LNCaP clone FGC (cell line): ENCODE measurements at regions not wholly inside any gene's neighbourhood (a gene's known extent, or its start where the extent isn't known, plus 50 kb on each side); places are given as distances from the start of the nearest gene placed in this dataset.
"Not testable (repeated sequence)": the region's sequence is repeated elsewhere in the genome, so short reads cannot be mapped to it uniquely, and the experiment has no call there.

ENCODE experiments used
- DNase-seq: peaks from one replicate; pipeline ENCODE4 v3.0.0-alpha.2; 2011; ENCODE audit warnings: low read depth
- H3K4me3 ChIP-seq: 2 replicates; pipeline ENCODE4 v1.5.1; 2011; ENCODE audit warnings: mild to moderate bottlenecking, low read depth, low read length, control low read depth
- TF ChIP-seq, protein P1 (sequence below): IDR thresholded peaks from 2 replicates; pipeline ENCODE4 v1.5.1; 2012; ENCODE audit warnings: mild to moderate bottlenecking; ENCODE audit not compliant: control insufficient read depth, insufficient read depth; ENCODE audit errors: extremely low read depth

- H3K4me3 ChIP-seq, result no peak overlapping the region
- TF ChIP-seq, protein P1, sequence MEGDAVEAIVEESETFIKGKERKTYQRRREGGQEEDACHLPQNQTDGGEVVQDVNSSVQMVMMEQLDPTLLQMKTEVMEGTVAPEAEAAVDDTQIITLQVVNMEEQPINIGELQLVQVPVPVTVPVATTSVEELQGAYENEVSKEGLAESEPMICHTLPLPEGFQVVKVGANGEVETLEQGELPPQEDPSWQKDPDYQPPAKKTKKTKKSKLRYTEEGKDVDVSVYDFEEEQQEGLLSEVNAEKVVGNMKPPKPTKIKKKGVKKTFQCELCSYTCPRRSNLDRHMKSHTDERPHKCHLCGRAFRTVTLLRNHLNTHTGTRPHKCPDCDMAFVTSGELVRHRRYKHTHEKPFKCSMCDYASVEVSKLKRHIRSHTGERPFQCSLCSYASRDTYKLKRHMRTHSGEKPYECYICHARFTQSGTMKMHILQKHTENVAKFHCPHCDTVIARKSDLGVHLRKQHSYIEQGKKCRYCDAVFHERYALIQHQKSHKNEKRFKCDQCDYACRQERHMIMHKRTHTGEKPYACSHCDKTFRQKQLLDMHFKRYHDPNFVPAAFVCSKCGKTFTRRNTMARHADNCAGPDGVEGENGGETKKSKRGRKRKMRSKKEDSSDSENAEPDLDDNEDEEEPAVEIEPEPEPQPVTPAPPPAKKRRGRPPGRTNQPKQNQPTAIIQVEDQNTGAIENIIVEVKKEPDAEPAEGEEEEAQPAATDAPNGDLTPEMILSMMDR, result no peak
These were observed 78.5 kb upstream of the SMAD3 start for GRCh38 chr15:66986951-66987350.

GRCh38 chr15:66993090-66993489 is 72.3 kb upstream of the SMAD3 start:
- TF ChIP-seq, protein P1, result no peak
- H3K4me3 ChIP-seq, result no peak overlapping the region
- no peak for DNase-seq

More at GRCh38 chr15:66986951-66987350, 78.5 kb upstream of the SMAD3 start:
- DNase-seq, result no peak

- no peak overlapping the region for H3K4me3 ChIP-seq
- no peak for DNase-seq
- TF ChIP-seq, protein P1, result no peak
These were observed 71.3 kb upstream of the SMAD3 start for GRCh38 chr15:66993874-66994696.

- DNase-seq, result no peak
- no peak overlapping the region for H3K4me3 ChIP-seq
- TF ChIP-seq, protein P1, result no peak
These were observed 70.3 kb upstream of the SMAD3 start for GRCh38 chr15:66994927-66995656.

- no peak overlapping the region for H3K4me3 ChIP-seq
- DNase-seq, result no peak
- TF ChIP-seq, protein P1, result no peak
These were observed 69.3 kb upstream of the SMAD3 start for GRCh38 chr15:66996094-66996493.

- no peak overlapping the region for H3K4me3 ChIP-seq
- no peak for DNase-seq
- TF ChIP-seq, protein P1, result no peak
These were observed 68.2 kb upstream of the SMAD3 start for GRCh38 chr15:66997212-66997611.

DNA sequence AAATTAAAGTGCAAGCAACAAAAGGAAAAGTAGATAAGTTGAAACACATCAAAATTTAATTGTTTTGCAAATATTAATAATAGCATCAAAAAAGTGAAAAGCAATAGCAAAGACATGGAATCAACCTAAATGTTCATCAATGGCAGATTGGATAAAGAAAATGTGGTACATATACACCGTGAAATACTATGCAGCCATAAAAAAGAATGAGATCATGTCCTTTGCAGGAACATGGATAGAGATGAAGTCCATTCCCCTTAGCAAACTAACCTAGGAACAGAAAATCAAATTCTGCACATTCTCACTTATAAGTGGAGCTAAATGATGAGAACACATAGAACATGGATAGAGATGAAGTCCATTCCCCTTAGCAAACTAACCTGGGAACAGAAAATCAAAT is 67.2 kb upstream of the SMAD3 start:
- H3K4me3 ChIP-seq, DNase-seq: not testable (repeated sequence)
